Thyroid gland (tissue), 4 donors: ENCODE measurements at regions not wholly inside any gene's neighbourhood (a gene's known extent, or its start where the extent isn't known, plus 50 kb on each side); places are given as distances from the start of the nearest gene placed in this dataset.

Experiments used
- CTCF ChIP-seq, 6 experiments: fragments of 200-600 bp in 3 of 6; fragments of 450-650 bp in 3 of 6; sonication (generic) in 3 of 6; IDR thresholded peaks; one replicate each; pipeline ENCODE4 v1.5.1; 2016 to 2019; ENCODE audit warnings: antibody characterized with exemption in 6 of 6, mild to moderate bottlenecking in 2 of 6, inconsistent platforms in 1 of 6, moderate library complexity in 1 of 6
- POLR2A ChIP-seq, 2 donors: fragments of 450-650 bp; IDR thresholded peaks; one replicate each; pipeline ENCODE4 v1.6.1; 2017; ENCODE audit warnings: antibody characterized with exemption in 2 of 2, mild to moderate bottlenecking in 2 of 2, moderate library complexity in 1 of 2

- TF ChIP-seq CTCF (IDR thresholded peaks at IDR 0.05): no peak
- no peak for TF ChIP-seq POLR2A (IDR thresholded peaks at IDR 0.05)
These were observed 496.6 kb downstream of the TBC1D22A start for GRCh38 chr22:47259049-47259448.
